Renal cortex interstitium (tissue), 11 donors: ENCODE measurements at regions not wholly inside any gene's neighbourhood (a gene's known extent, or its start where the extent isn't known, plus 50 kb on each side); places are given as distances from the start of the nearest gene placed in this dataset.

ENCODE experiments used
- DNase-seq, 11 donors: peaks; one replicate each; pipeline ENCODE4 v3.0.0-alpha.2; 2013; ENCODE audit warnings: low read depth in 9 of 11, low spot score in 4 of 11; ENCODE audit errors: extremely low read depth in 1 of 11

DNA sequence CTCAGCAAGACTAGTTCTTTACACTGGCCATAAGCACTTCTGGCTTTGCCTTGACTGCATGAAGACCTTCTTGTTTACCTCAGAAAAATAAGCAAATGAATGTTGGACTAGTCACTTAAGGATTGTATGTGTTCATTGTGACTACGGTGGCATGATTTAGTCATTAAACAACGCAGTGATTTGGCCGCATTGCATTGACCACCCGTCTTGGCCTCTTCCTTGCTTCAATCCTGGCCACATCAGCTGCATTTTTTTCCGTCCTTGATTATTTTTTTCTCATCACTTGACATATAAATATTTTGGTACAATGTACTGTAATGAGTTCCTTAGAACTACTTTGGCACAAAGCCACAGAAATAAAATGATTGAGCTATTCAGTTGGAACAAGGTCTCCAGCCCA, 656.2 kb downstream of the RAB28 start:
- DNase-seq = no peak

DNA sequence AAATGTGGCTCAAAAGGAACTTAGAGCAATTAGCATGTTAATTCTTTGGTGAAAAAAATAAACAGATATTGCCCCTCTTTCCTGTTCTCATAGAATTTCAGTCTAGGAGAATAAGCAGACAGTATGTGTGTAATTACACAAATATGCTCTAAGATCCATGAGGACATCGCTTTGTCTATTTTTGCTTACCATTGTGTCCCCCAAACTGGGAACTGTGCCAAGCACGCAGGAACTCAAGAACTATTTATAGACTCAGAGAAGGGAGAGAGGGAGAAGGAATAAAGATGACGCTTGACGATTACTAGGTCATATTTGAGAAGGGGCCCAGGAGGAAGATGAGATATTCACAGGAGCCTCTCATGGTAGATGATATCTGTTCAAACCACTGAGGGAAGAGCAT, 692.6 kb downstream of the RAB28 start:
- DNase-seq = no peak

DNA sequence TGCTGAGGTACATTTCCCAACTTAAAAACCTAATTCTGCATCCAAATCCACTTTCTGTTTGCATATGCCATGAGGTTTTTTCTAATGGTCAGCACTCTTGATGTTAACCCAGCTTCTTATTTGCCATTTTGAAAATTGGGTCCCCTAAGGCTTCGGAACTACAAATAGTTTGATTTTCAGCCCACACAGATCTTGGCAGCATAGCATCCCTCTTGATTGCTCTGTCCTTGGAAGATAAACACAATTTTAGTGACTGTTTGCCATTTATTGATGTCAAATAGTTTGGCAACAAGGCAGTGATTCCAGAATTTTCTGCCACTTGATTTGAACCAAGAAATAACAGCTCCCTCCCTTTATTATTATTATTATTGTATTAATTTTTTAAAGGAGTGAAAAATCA, 696.9 kb downstream of the RAB28 start:
- DNase-seq = no peak

DNA sequence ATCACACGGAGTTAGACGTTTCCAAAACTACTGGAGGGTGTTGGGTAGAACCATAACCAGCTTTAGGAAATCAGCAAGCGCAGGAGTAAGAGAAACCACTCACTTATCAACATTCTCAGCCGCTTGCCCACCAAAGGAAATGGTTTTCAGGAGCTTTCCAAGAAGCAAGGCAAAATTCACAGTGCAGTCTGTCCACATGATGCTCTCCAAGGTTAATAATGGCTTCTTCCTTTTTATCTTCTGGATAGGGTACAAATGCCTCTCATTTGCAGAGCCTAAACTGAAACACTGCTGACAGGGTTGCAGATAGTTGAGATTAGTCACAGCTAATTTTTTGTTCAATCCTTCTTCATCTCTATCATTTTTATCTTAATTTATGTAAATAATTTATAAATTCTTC, 705.4 kb downstream of the RAB28 start:
- no peak for DNase-seq

DNA sequence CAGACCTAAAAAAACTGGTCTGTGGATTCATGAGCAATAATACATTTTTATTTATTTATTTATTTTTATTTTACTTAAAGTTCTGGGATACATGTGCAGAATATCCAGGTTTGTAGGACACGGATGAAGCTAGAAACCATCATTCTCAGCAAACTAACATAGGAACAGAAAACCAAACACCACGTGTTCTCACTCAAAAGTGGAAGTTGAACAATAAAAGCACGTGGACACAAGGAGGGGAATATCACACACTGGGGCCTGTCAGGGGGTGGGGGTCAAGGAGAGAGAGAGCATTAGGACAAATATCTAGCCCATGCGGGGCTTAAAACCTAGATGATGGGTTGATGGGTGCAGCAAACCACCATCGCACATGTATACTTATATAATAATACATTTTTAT, 705.9 kb downstream of the RAB28 start:
- no peak for DNase-seq

DNA sequence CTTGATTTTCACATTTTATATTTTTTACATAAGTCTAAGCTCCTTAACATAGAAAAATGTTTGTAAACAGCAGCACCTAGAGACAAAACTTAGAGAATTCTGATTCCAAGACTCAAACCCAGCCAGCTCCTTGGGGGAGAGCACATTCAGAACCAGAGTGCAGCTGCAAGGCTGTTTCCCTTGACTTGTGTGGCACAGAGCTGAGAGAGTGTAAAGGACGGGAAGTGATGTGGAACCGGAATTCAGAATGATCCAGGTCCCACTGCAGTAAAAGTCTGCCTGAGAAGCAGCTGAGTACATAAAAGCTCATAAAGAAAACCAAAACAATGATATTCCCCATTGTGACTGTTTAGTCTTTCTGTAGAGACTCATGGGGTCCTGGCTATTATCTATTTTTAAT, 713.8 kb downstream of the RAB28 start:
- DNase-seq = peak in 4 of 11 donors; percentile 7 to 37 (median 18)

DNA sequence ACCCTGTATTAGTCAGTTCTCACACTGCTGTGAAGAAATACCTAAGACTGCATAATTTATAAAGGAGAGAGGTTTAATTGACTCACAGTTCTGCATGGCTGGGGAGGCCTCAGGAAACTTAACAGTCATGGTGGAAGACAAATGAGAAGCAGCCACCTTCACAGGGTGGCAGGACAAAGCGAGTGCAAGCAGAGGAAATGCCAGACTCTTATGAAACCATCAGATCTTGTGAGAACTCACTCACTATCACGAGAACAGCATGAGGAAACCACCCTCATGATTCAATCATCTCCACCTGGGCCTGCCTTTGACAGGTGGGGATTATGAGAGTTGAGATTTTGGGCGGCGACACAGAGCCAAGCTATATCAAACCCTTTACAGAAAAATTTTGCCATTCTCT, 722.4 kb downstream of the RAB28 start:
- no peak for DNase-seq

DNA sequence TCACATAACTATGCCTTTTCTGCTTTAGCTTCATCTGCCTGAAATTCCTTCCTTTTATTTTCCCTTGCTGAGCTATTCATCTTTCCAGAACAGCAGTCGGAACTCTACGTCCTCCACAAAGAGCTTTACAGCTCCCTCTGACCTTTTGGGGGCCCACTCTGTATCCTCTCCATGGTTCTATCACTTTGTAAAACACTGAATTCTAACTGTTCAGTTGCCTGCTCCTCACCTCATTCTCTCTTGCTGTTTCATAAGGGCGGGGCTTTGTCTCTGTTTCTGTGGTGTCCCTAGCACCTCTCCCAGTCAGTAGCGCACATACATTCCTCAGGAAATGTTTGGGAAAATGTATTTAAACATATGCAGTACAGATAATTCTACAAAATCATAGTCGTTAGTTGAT, 737.0 kb downstream of the RAB28 start:
- DNase-seq = no peak

DNA sequence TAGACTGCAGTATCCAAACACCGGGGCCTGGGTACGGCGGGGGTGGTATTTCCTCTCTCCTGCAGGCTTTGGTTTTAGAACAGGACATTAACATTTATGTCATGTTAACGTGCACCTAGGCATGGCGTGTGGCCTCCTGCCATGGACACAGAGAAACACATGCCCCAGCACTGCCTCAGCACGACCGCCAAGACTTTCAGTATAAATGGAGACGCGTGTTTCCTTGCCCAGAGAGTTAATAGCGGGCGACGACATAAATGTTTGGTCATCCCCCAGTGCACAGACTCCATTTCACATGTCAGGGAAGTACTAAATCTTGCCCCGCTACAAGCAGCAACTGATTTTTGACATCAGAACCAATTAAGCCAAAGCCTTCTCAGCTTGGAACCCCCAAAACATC, 737.9 kb downstream of the RAB28 start:
- peak in 3 of 11 donors; percentile 14 to 42 (median 24) for DNase-seq

DNA sequence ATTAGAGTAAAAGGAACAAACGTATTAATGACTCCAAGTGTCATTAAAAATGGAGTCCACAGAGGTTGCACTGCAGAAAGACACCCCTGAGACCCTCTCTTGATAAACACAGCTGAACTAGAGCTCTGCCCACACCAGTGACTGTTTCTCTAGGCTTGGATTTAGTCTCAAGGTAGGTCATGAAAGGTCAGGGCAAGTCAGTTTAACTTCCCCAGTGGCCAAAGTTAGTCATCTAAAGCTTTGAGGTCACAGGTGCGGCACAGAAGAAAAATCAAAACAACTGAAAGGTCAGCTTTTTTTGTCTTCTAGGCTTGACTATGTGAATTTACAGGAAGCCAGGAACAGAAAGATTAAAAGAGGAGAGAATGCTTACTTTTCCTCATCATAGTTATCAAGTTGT, 749.6 kb downstream of the RAB28 start:
- DNase-seq = no peak

DNA sequence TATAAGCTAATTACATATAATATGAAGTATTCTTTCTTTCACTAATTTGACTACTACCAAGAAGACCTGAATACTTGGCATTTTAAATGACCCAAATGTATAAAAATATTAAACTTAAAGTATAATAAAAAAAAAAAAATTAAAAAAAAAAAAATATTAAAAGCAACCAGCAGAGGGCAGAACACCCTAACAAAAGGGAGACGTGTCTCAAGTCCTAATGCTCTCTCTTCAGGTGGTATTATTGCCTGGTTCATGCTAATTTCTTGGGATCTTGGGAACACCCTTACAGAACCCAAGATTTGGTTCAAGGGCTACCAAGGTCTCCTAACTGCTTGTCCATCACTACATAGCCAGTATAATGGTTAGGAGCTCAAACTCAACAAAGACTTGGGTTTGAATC, 754.8 kb downstream of the RAB28 start:
- no peak for DNase-seq

DNA sequence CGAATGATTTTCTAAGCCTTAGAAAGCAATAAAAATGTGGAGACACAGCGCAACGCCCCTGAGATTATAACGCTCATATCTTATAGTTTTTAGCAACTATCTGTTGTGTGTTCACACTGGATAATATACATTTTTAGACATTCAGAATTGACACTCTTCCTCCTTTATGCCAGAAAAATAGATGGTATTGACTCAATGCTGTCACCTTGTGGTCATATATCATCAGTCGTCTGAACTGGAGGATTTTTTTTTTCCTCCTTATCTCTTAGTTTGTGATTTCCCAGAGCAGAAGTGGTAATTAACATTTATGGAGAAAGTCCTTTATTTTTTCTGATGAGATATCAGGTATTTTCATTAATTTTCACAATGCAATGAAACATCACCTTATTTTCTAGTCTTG, 759.6 kb downstream of the RAB28 start:
- DNase-seq = no peak

DNA sequence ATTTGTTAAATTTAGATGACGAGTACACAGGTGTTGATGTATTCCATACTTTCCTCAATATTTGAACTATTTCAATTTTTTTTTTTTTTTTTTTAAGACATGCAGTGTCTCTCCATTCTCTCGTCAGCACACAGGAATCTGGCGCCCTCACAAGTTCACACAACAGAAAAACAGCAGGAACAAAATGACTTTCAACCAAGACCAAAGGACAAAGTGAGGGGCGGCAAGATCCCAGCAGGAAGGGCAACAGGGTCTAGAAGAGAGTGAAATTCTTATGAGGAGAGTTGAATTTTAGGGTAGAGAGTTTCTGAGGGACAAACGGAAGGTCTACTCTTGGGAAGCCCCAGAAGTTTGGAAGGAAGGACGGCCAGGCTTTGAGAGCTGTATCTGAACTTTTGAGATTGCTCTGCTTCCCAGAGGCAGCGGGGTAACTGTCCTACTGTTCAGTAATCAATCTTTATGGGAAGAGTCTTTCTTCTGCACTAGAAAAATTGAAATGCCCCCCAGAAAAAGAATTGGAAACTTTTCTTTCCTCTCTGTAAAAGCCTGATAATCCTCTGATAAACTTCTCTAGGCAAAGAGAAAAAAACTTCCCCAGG, 760.2 kb downstream of the RAB28 start:
- no peak for DNase-seq

DNA sequence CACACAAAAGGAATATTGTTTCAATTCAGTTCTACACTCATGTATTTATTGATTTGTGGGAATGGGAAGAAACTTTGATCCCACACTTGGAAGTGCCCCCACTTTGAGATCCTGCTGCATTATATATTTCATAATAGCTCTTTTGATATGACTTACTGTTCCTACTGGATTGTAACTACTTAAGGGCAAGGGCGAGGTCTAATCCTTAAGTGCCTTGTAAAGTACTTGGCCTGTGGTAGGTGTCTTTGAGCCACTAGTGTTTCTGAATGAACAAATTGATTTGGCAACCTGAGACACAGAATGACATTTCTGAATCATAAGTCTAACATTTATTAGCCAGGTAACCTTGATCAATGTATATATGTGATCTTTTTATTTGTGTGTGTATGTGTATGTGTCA, 767.2 kb downstream of the RAB28 start:
- DNase-seq = no peak

DNA sequence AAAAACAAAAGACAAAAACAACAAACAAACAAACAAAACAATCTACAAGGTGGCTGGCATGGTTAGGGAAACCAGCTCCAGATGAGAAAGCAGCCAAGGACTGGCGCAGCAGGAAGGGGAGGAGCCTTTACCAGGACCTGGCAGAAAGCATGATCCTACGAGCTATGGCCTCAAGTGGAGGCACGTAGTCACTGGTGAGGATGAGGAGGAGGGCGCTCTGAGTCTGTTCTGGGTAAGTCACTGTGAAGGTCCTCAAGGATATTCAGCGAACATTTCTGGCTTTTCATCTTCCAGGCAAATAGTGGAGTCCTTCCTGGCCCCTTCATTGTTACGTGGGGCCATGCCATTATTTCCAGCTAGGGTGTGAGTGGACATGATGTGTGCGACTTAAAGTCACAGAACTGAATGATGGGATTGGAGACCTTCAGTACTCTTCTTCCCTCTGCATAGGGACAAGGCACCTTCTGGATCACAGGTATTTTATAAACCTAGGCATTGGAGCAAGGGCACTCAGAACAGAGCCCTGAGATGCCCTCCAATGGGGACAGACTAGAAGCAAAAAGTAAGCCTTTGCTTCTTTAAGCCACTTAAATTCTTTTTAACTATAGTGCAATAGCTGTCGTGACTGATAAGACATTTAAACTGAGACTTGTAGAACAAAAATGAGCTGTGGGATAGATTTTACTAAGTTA, 771.3 kb downstream of the RAB28 start:
- DNase-seq = no peak

DNA sequence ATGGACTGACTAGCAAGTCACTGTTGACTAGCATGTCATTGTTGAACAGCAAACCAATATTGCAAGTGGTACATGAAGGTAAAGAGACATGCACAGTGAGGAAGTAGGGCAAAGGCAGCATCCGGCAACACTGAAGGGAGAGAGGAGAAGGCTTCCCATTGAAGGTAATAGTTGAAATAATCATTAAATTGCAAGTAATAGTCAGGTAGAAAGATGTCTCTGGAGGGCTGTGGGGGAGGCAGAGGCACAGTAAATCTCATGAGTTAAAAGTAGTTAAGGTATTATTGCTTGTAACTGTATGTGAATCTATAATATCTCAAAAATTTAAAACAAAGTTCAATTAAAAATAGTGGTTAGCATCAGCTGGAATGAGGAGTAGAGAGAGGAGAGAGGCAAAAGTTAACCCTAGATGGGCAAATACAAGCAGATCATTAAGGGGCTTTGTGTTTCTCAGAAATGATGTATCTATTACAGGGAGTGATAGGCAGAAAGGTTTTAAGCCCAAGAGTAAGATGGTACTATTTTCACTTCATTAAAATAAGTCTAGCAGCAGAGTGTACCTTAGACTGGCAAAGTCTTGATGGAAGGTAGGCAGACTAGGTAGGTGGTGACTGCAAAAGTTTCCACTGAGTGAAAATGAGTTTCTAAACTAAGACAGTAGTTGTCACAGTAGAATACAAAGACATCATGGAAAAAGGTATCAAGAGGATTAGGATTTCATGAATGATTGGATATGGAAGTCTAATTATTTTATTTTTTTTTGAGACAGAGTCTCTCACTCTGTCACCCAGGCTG, 776.6 kb downstream of the RAB28 start:
- DNase-seq = no peak

DNA sequence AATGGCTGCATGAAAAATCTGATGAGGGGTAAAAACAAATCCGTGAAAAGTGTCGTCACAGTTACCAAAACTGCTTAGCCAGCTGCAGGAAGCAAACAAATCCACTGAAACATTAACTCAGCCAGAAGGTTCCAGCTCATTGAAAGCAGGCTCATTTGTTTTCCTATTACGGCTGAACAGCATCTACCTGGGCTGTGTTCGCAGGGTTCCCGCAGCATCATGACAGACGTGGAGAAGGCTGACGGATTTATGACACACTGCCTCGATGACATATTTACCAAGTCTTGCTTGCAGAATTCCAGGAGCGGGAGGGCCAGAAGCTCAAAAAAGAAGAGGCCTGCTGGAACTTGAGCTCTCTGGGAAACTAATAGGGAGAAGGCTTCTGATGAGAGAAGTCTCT, 781.1 kb downstream of the RAB28 start:
- peak in 7 of 11 donors; percentile 12 to 45 (median 27) for DNase-seq

DNA sequence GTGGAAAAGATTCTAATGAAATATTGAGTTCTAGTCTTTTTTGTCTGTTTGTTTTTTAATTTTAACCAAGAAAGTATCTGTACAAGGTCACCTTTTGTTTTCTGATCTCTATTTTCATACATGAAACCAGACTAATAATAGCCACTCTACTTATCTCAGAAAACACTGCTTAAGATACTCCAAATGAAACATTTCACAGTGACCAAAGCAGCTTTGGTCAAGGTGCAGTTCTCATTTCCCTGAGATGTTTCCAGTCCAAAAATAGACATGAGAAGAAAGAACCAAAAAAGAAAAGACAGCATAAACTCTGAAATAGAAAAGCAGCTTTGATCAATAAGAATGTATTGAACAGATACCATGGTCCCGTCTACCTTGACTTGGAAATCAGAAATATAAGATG, 782.8 kb downstream of the RAB28 start:
- no peak for DNase-seq

DNA sequence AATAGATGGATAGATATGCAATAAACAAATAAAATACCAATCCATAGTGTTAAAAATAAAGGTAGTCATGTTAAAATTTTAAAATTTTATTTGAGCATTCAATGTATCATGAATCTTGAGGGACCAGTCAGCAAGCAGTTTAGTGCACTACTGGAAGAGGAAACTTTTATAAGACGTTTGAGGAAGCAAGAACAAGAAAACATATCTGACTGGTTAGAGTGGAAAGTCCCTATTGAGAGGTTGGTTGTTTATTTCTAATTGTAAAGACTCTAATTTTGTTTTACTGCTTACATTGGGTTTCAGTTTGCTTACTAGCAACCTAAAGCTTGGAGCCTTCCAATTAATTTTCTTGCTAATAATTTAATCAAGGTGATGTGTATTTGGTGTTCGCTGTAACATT, 786.2 kb downstream of the RAB28 start:
- DNase-seq = no peak

DNA sequence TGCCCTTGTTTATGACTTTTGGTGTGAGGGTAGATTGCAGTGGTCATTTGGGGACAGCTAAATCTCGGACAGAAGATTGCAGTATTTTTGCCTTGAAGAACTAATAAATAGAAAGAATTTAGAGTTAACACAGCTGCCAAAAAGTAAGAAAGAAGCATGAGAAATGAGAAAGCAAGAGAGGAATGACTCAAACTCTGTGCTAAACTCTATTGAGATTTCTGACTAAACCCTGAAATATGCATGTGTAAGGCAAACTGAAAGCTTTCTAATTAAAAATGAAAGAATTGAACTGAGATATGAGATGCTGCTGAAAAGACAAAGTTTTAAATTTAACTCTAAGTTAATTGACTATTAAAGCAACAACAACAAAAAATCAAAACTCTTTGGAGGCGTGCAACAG, 791.3 kb downstream of the RAB28 start:
- no peak for DNase-seq

DNA sequence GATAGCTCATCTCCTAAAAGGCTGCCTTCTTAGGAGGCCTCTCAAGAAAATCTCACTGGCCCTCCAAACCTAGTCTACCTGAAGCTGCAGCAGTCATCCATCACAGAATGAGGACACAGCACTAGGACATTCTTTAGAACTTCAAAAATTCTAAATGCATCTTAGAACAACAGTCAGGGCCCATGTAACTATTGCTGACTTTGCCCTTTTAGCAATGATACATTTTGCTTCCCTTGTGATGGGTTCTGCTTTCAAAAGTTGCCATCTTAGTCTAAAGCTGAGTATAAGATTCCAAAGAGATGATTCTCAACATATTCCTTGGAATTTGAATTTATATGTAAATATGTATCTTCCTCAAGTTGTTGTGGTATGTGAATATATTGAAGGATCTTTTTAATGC, 793.0 kb downstream of the RAB28 start:
- no peak for DNase-seq
